HG03103 (cell line): ENCODE measurements at regions not wholly inside any gene's neighbourhood (a gene's known extent, or its start where the extent isn't known, plus 50 kb on each side); places are given as distances from the start of the nearest gene placed in this dataset.
"Not testable (repeated sequence)": the region's sequence is repeated elsewhere in the genome, so short reads cannot be mapped to it uniquely, and the experiment has no call there.

Source experiments
- ATAC-seq: cut with Tn5 transposase; IDR thresholded peaks from one replicate; pipeline ENCODE4 v1.9.1; 2021; ENCODE audit warnings: low read depth; ENCODE audit not compliant: unreplicated experiment

DNA sequence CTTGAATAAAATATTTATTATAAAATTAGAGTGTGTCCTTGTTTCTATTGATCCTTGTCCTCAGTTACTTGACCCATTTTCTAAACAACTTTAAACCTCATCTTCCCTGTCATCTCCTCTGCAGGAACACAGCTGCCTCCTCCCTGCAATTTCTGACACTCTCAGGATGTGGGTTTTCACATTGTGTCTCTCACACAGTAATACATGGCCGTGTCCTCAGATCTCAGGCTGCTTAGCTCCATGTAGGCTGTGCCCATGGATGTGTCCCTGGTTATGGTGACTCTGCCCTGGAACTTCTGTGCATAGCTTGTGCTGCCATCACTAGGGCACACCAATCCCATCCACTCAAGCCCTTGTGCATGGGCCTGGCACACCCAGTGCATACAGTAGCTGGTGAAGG lies 577.1 kb downstream of the GOLGA6L6 start:
- not testable (repeated sequence) for ATAC-seq

DNA sequence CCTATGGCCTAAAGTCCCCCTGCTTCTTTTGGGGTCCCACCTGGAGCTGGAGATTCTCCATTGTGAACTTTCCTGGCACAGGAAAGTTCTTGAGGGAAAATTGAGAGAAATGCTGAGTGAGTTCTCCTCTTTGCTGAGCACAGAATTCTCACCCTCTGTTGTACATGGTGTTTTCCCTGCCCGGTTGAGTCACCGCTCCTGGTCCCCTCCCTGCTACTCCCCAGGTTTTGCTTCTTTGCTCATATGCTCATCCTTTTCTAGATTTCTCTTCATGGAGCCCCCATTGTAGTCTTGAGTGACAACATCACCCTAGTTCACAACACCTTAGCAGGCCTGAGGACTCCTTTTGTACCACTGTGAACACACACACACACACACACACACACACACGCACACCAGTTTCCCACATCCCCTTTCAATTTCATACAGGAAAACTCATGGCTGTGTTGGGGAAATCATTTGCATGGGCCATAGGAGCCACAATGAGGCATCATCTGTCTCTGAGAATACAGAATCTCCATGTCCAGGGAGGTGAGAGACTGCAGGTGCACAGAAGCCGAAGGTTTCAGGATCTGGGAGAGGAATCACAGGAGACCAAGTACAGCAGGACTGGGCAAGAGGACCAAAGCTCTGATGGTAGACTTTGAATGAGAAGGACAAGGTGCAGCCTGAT lies 585.3 kb downstream of the GOLGA6L6 start:
- ATAC-seq, result no peak

DNA sequence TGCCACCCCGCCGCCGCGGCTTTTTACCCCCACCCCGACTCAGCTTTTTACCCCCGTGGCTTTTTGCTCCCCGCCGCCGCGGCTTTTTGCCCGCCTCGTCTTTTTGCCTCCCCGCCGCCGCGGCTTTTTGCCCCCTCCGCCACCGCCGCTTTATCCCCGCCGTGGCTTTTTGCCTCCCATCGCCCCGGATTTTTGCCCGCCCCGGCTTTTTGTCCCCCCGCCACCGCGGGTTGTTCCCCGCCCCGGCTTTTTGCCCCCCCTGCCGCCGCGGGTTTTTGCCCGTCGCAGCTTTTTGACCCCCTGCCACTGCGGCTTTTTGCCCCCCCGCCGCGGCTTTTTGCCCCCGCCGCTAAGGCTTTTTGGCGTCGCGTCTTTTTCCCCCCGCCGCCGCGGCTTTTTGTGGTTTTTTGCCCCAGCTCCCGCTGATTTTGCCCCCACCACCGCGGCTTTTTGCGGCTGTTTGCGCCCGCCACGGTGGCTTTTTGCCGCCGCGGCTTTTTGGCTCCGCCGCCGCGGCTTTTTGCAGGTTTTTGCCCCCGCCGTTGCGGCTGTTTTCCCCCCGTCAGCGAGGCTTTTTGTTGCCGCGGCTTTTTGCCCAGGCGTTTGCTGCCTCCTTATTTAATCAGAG lies 597.2 kb downstream of the GOLGA6L6 start:
- no peak for ATAC-seq

GRCh38 chr15:19943515-19943914 lies 598.1 kb downstream of the GOLGA6L6 start:
- ATAC-seq, result no peak

GRCh38 chr15:19903281-19903680 lies 638.3 kb downstream of the GOLGA6L6 start:
- not testable (repeated sequence) for ATAC-seq

DNA sequence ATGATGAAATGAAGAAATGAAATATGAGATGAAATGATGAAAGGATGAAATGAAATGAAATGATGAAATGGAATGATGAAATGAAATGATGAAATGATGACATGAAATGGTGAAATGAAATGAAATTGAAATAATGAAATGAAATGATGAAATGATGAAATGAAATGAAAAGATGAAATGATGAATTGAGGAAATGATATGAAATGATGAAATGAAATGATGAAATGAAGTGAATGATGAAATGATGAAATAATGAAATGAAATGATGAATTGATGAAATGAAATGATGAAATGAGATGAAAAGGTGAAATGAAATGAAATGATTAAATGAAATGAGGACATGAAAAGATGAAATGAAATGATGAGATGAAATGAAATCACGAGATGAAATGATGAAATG lies 639.2 kb downstream of the GOLGA6L6 start:
- not testable (repeated sequence) for ATAC-seq

DNA sequence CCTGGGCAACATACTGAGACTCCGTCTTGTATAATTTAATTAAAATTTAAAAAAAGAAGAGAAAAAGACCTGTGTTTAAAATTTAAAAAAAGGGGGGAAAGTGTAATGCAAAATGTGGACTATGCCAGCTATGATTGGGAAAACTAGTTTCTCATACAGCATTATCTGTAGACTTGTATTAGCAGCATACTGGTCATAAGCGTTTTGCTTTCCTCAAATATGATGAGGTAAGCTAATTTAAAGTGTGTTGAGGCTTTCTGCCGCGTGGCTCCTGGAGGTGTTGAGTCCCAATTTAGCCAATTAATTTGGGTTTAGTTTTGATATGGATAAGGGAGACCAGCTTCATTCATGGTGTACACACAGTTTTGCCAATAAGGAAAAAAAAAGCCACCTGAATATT lies 640.2 kb downstream of the GOLGA6L6 start:
- ATAC-seq, result not testable (repeated sequence)

GRCh38 chr15:19899021-19899824 lies 642.4 kb downstream of the GOLGA6L6 start:
- no peak for ATAC-seq

DNA sequence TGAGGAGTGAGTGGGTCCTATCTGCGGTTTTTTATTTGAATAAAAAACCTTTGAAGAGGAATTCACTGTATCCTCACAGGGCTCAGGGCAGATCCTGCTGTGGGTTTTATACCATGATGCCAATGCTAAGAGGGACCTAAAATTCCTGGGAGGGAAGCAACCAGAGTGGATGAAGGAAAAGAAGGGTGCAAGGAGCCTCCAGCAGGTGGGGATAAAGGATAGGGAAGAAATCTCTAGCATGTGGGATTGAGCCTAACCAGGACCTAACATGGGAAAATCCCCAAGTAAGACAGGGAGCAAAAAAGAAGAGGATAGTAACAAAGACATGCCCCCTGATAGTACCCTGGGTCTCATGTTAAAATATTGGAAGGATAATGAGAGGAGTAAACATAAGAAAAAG lies 652.8 kb downstream of the GOLGA6L6 start:
- ATAC-seq, result not testable (repeated sequence)

- not testable (repeated sequence) for ATAC-seq
Measured at GRCh38 chr15:19844061-19844460, 697.5 kb downstream of the GOLGA6L6 start.
